Spinal cord (tissue), 9 donors: ENCODE measurements at regions not wholly inside any gene's neighbourhood (a gene's known extent, or its start where the extent isn't known, plus 50 kb on each side); places are given as distances from the start of the nearest gene placed in this dataset.

Source experiments
- DNase-seq, 6 donors: peaks; one replicate each; pipeline versions ENCODE4 v3.0.0 to v3.0.0-alpha.2; 2013 to 2015; ENCODE audit warnings: low spot score in 6 of 6, low read depth in 4 of 6
- H3K27ac ChIP-seq: one replicate; pipeline ENCODE4 v1.5.1; 2013; ENCODE audit warnings: low read depth, low read length, control low read depth
- H3K27me3 ChIP-seq: one replicate; pipeline ENCODE4 v1.6.1; 2013; ENCODE audit warnings: low read length; ENCODE audit not compliant: control insufficient read depth, insufficient read depth
- H3K36me3 ChIP-seq: one replicate; pipeline ENCODE4 v1.6.1; 2013; ENCODE audit warnings: low read length; ENCODE audit not compliant: control insufficient read depth, insufficient read depth
- H3K4me1 ChIP-seq: one replicate; pipeline ENCODE4 v1.6.1; 2013; ENCODE audit warnings: low read length; ENCODE audit not compliant: control insufficient read depth, insufficient read depth
- H3K4me3 ChIP-seq: one replicate; pipeline ENCODE4 v1.5.1; 2013; ENCODE audit warnings: low read depth, low read length, control low read depth
- H3K9me3 ChIP-seq: one replicate; pipeline ENCODE4 v1.6.1; 2013; ENCODE audit warnings: low read length; ENCODE audit not compliant: control insufficient read depth, insufficient read depth
- WGBS: methylation state at CpG from one replicate; pipeline ENCODE4 v1.1.5; 2013; ENCODE audit warnings: missing lambda C conversion rate; ENCODE audit not compliant: insufficient coverage; 5-methylcytosine and 5-hydroxymethylcytosine counted together
- donor health status: healthy.

DNA sequence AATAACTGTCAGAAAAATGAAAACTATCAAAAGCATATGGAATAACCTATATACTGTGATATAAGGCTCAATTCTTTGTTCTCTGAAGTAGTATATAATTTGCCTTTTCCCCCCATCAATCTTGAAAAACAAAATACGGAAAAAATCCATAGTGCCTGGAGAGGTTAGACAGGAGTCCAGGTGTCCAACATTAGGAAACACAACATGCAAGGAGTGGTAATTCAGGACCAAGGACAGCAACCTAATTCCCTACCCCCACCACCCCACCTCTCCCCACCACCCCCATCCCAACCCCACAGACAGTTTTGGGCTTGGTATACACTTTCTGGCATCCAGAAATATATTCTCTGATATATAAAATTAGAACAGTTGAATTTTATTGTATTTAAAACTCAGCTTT lies 55.1 kb upstream of the SLC25A26 start:
- no peak for DNase-seq
- no peaks in the 10 kb centered on the region for H3K27me3 ChIP-seq
- no peak overlapping the region for H3K27ac ChIP-seq
- no peaks in the 10 kb centered on the region for H3K4me1 ChIP-seq
- no peaks in the 10 kb centered on the region for H3K36me3 ChIP-seq
- H3K9me3 ChIP-seq, result no peaks in the 10 kb centered on the region
- no CpG with 5 or more reads among the region's 1 CpG for WGBS
- no peak overlapping the region for H3K4me3 ChIP-seq

DNA sequence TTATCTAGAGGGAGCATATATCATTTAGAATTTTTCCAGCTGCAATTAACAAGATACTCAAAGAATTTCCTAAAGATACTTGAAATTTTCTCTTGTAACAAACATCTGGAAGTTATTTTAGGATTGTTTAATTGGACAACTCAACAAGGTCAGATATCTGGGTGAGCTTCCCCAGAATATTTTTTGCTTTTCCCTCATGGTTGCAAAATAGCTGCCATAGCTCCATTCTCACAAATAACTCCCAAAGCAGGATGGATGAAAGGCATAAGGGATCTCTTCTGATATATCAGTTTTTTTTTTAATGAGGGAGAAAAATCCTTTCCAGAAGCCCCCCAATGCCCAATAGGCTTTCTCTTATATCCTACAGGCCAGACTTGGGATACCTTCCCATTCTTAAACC lies 56.6 kb upstream of the SLC25A26 start:
- H3K36me3 ChIP-seq, result no peaks in the 10 kb centered on the region
- no peaks in the 10 kb centered on the region for H3K9me3 ChIP-seq
- no peaks in the 10 kb centered on the region for H3K27me3 ChIP-seq
- no peak for DNase-seq
- no peak overlapping the region for H3K27ac ChIP-seq
- H3K4me3 ChIP-seq, result no peak overlapping the region
- H3K4me1 ChIP-seq, result no peaks in the 10 kb centered on the region

DNA sequence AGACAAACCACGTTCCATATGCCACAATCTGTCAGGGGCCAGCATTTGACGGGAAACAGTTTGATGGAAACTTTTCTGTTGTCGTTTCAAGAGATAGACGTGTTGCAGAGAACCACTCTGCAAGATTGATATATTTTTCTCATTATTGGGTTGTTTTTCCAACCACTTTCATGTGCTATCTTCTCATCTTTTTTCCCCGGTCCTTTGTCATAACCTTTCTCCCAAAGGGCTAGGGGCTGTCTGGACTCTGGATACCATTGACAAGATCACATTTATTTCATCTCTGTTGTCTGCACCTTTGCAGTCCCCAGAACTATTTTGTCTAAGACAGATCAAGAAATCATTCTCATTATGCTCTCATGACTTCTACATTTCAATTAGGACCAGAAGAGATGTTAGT lies 57.6 kb upstream of the SLC25A26 start:
- H3K4me3 ChIP-seq, result no peak overlapping the region
- 40% methylated on average over 1 of the region's 5 CpGs for WGBS
- no peaks in the 10 kb centered on the region for H3K36me3 ChIP-seq
- no peaks in the 10 kb centered on the region for H3K9me3 ChIP-seq
- H3K27me3 ChIP-seq, result no peaks in the 10 kb centered on the region
- no peaks in the 10 kb centered on the region for H3K4me1 ChIP-seq
- no peak for DNase-seq
- H3K27ac ChIP-seq, result no peak overlapping the region

- no peaks in the 10 kb centered on the region for H3K9me3 ChIP-seq
- WGBS, result 80% methylated on average over 2 of the region's 3 CpGs
- no peaks in the 10 kb centered on the region for H3K36me3 ChIP-seq
- no peak for DNase-seq
- H3K4me3 ChIP-seq, result no peak overlapping the region
- no peaks in the 10 kb centered on the region for H3K4me1 ChIP-seq
- no peak overlapping the region for H3K27ac ChIP-seq
- no peaks in the 10 kb centered on the region for H3K27me3 ChIP-seq
Observed at GRCh38 chr3:66162766-66163165, 58.0 kb upstream of the SLC25A26 start.

DNA sequence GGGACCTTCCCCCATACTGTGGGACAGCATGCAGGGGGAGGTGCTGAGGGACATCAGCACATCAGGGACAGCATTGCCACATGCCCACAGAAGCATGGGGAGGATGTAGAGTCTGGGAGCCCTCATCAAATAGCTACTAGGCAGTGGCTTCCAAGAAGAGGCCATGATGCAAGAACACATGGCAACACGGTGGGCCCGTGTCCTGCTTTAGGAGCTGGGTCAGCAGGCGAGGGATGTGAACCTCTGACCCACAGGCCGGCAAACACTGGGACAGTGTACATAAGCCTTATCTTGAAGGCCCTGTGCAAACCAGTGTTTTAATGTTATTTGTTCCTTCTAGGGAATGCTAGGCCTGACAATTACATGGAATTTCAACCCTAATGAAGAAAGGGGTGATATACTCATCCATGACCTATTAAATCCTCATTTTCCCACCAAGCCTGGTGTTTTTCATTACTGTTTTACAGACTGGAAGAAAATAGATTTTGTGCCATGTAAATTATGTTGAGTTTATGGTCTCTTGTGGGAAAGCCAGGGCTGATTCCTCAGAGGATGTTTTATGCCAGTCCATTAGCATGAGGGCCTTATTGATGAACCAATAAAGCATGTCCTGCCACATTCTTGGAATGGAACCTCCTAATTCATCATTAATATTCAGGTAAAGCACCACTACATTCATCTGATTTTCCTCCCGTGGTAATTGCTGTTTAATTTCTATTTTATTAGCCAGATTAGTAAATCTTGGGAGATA lies 61.7 kb upstream of the SLC25A26 start:
- Histone ChIP-seq H3K4me3 (no peak overlapping the region), H3K27ac (no peak overlapping the region), H3K9me3 (no peaks in the 10 kb centered on the region), H3K36me3 (no peaks in the 10 kb centered on the region), H3K27me3 (no peaks in the 10 kb centered on the region), H3K4me1 (no peaks in the 10 kb centered on the region)
- DNase-seq, result peak in 1 of 6 donors; percentile 73
- no CpG with 5 or more reads among the region's 5 CpGs for WGBS

- Histone ChIP-seq H3K9me3 (no peaks in the 10 kb centered on the region), H3K27me3 (no peaks in the 10 kb centered on the region), H3K4me1 (peaks cover 4% of the 10 kb centered on the region), H3K27ac (no peak overlapping the region), H3K36me3 (no peaks in the 10 kb centered on the region), H3K4me3 (no peak overlapping the region)
- no peak for DNase-seq
- 53% methylated on average over 3 of the region's 9 CpGs for WGBS
Observed at GRCh38 chr3:66154444-66154861, 66.3 kb upstream of the SLC25A26 start.

DNA sequence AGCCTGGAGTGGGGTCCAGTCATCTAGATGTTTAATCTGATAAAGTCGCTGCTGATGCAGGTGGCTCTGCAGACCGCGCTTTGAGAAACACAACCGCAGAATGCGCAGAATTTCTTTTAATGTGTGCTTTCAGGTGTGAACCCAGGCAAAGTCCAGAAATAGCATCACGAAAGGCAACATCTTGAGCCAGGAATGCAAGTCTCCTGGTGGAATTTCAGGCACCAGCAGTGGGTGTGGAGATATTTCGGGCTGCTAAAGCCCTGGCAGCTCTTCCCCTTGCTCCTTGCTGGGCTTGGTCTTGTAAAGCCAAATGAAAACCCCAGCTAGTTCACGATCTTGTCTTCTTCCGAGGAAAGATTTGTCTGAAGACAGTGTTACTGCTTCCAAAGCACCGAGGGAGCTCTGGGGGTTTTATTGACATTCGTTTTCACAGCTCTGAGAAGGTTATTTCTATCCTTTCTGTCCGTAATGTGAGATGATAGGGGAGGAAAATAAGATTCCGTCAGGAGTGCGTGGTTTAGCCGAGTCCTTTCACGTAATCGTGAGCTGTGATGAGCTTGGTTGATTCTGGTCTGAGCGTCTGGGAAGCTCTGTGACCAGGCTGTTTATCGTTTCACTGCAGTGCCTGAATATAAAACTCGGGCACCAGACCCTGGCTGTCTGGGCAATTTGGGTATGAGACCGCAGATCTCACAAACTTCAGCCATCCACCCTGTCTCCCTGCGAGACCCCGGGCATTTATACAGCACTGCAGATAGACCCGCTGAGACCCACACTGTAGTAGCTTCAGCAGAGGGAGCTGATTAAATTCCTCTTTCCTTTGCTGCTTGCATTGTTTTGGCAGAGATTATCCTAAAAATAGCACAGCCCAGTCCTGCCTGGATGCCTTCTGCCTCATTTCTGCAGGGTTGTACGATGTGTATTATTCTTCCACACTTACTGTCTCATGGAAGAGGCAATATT lies 67.0 kb upstream of the SLC25A26 start:
- 49% methylated on average over 24 of the region's 25 CpGs for WGBS
- H3K27ac ChIP-seq, result peak overlapping the region; percentile 71
- peak overlapping the region; percentile 16 for H3K4me3 ChIP-seq
- H3K27me3 ChIP-seq, result no peaks in the 10 kb centered on the region
- DNase-seq, result peak in 4 of 6 donors; percentile 14 to 82 (median 62)
- H3K36me3 ChIP-seq, result no peaks in the 10 kb centered on the region
- peaks cover 4% of the 10 kb centered on the region for H3K4me1 ChIP-seq
- H3K9me3 ChIP-seq, result no peaks in the 10 kb centered on the region

DNA sequence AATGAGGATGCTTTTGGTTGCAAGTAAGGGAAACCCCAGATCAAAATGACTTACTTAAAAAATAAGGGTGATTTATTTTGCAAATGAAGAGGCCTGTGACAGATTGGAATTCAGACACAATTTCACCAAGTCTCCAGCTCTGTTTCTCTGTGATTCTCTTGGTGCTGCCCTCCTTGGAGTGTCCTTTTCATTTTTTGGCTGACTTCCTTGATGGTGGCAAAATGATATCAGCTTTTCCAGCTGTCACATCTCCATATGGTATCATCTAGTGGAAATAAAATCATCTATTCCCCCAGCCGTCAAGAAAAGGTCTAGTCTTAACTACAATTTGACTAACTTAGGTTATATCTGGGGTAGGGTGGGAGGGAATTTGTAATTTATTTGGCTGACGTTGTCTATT lies 68.5 kb upstream of the SLC25A26 start:
- Histone ChIP-seq H3K4me1 (peaks cover 4% of the 10 kb centered on the region), H3K36me3 (no peaks in the 10 kb centered on the region), H3K27ac (no peak overlapping the region), H3K27me3 (no peaks in the 10 kb centered on the region), H3K9me3 (no peaks in the 10 kb centered on the region), H3K4me3 (no peak overlapping the region)
- DNase-seq, result no peak
- no CpG with 5 or more reads among the region's 2 CpGs for WGBS

DNA sequence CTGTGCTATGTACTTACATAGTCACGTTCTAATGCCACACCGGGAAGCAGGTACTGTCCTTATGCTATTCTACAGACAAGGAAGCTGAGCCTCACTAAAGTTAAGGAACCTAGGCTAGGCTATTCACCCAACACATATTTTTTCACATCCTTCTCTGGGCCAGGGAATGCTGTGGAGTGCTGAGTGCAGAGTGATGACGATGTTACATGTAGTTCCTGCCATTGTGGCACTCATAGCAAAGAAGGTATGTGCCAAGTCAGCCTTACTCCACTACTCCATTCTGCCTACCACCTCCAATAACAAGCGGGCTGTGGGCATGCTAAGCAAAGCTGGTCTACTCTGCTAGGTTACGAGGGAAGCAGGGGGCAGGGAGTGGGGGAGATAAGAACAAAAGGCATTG lies 69.8 kb upstream of the SLC25A26 start:
- no peaks in the 10 kb centered on the region for H3K9me3 ChIP-seq
- H3K27ac ChIP-seq, result no peak overlapping the region
- H3K4me3 ChIP-seq, result no peak overlapping the region
- H3K27me3 ChIP-seq, result no peaks in the 10 kb centered on the region
- H3K4me1 ChIP-seq, result peaks cover 4% of the 10 kb centered on the region
- H3K36me3 ChIP-seq, result no peaks in the 10 kb centered on the region
- 100% methylated on average over 3 of the region's 5 CpGs for WGBS
- no peak for DNase-seq
